ENCODE measurements at regions not wholly inside any gene's neighbourhood (a gene's known extent, or its start where the extent isn't known, plus 50 kb on each side); places are given as distances from the start of the nearest gene placed in this dataset.

GRCh38 chr4:8771258-8771590 lies 100.4 kb downstream of the HMX1 start:
- TF ChIP-seq CTCF (conservative IDR thresholded peaks at IDR 0.05) = no peak
- no peak overlapping the region for H3K27ac Mint-ChIP-seq
- DNase-seq (ENCODE audit: extremely low spot score, unreplicated experiment) = no peak
- no peak overlapping the region for H3K4me3 Mint-ChIP-seq
- H3K4me1 Mint-ChIP-seq (ENCODE audit: unreplicated experiment) = peaks cover 3% of the 10 kb centered on the region
- peaks cover 19% of the 10 kb centered on the region for H3K27me3 Mint-ChIP-seq
- no peaks in the 10 kb centered on the region for H3K9me3 Mint-ChIP-seq
- H3K36me3 Mint-ChIP-seq = no peaks in the 10 kb centered on the region

- no peak for TF ChIP-seq CTCF (conservative IDR thresholded peaks at IDR 0.05)
- Mint-ChIP-seq H3K4me3 (no peak overlapping the region), H3K4me1 (ENCODE audit: unreplicated experiment) (peaks cover 3% of the 10 kb centered on the region), H3K27me3 (peaks cover 19% of the 10 kb centered on the region), H3K9me3 (no peaks in the 10 kb centered on the region), H3K27ac (no peak overlapping the region), H3K36me3 (no peaks in the 10 kb centered on the region)
- no peak for DNase-seq (ENCODE audit: extremely low spot score, unreplicated experiment)
These were observed 101.0 kb downstream of the HMX1 start for GRCh38 chr4:8770518-8771257.

GRCh38 chr4:8769645-8770517 lies 101.8 kb downstream of the HMX1 start:
- peaks cover 3% of the 10 kb centered on the region for H3K4me1 Mint-ChIP-seq (ENCODE audit: unreplicated experiment)
- H3K9me3 Mint-ChIP-seq = no peaks in the 10 kb centered on the region
- no peak overlapping the region for H3K27ac Mint-ChIP-seq

GRCh38 chr4:8768357-8768999 lies 103.2 kb downstream of the HMX1 start:
- Mint-ChIP-seq H3K4me1 (ENCODE audit: unreplicated experiment) (no peaks in the 10 kb centered on the region), H3K9me3 (no peaks in the 10 kb centered on the region), H3K36me3 (no peaks in the 10 kb centered on the region), H3K27me3 (peaks cover 16% of the 10 kb centered on the region), H3K4me3 (no peak overlapping the region), H3K27ac (no peak overlapping the region)
- DNase-seq (ENCODE audit: extremely low spot score, unreplicated experiment) = no peak
- no peak for TF ChIP-seq CTCF (conservative IDR thresholded peaks at IDR 0.05)

More at GRCh38 chr4:8769645-8770517, 101.8 kb downstream of the HMX1 start:
- no peak for TF ChIP-seq CTCF (conservative IDR thresholded peaks at IDR 0.05)
- Mint-ChIP-seq H3K4me3 (no peak overlapping the region), H3K36me3 (no peaks in the 10 kb centered on the region), H3K27me3 (peaks cover 20% of the 10 kb centered on the region)
- no peak for DNase-seq (ENCODE audit: extremely low spot score, unreplicated experiment)

- Mint-ChIP-seq H3K27me3 (peaks cover 18% of the 10 kb centered on the region), H3K36me3 (no peaks in the 10 kb centered on the region), H3K4me3 (no peak overlapping the region), H3K9me3 (no peaks in the 10 kb centered on the region), H3K27ac (no peak overlapping the region), H3K4me1 (ENCODE audit: unreplicated experiment) (no peaks in the 10 kb centered on the region)
- no peak for DNase-seq (ENCODE audit: extremely low spot score, unreplicated experiment)
- no peak for TF ChIP-seq CTCF (conservative IDR thresholded peaks at IDR 0.05)
These were observed 105.0 kb downstream of the HMX1 start for GRCh38 chr4:8766610-8767009.
